ENCODE measurements at regions not wholly inside any gene's neighbourhood (a gene's known extent, or its start where the extent isn't known, plus 50 kb on each side); places are given as distances from the start of the nearest gene placed in this dataset.

DNA sequence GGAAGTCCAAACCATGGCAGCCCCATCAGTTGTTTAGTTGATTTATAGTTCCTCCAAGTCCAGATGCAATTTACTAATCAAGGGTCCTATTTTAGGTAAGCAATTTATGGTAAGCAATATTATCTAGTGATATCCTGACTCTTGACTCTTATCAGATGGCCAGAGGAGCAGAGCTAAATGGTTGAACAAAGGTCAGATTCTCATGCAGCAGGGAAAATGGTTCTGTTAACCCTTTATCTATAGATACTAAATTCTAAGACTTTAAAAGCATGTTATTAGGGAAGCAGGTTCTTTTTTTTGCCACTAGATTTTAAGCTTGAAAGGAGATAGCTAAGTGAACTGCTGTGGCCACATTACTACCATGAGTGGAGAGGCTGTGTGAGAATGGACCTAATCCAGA, 427.1 kb upstream of the FBXO33 start:
- TF ChIP-seq, protein P1, sequence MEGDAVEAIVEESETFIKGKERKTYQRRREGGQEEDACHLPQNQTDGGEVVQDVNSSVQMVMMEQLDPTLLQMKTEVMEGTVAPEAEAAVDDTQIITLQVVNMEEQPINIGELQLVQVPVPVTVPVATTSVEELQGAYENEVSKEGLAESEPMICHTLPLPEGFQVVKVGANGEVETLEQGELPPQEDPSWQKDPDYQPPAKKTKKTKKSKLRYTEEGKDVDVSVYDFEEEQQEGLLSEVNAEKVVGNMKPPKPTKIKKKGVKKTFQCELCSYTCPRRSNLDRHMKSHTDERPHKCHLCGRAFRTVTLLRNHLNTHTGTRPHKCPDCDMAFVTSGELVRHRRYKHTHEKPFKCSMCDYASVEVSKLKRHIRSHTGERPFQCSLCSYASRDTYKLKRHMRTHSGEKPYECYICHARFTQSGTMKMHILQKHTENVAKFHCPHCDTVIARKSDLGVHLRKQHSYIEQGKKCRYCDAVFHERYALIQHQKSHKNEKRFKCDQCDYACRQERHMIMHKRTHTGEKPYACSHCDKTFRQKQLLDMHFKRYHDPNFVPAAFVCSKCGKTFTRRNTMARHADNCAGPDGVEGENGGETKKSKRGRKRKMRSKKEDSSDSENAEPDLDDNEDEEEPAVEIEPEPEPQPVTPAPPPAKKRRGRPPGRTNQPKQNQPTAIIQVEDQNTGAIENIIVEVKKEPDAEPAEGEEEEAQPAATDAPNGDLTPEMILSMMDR (IDR thresholded peaks at IDR 0.05) = no peak
- TF ChIP-seq POLR2A (IDR thresholded peaks at IDR 0.05) = no peak
- no peak overlapping the region for H3K4me3 ChIP-seq (ENCODE audit: low read depth, poor library complexity, severe bottlenecking)
- intact Hi-C loops (cut with DNase I; ENCODE audit: low total_unique reads) = no loop called here
- no peak for DNase-seq (ENCODE audit: low spot score in 2 of 2)

DNA sequence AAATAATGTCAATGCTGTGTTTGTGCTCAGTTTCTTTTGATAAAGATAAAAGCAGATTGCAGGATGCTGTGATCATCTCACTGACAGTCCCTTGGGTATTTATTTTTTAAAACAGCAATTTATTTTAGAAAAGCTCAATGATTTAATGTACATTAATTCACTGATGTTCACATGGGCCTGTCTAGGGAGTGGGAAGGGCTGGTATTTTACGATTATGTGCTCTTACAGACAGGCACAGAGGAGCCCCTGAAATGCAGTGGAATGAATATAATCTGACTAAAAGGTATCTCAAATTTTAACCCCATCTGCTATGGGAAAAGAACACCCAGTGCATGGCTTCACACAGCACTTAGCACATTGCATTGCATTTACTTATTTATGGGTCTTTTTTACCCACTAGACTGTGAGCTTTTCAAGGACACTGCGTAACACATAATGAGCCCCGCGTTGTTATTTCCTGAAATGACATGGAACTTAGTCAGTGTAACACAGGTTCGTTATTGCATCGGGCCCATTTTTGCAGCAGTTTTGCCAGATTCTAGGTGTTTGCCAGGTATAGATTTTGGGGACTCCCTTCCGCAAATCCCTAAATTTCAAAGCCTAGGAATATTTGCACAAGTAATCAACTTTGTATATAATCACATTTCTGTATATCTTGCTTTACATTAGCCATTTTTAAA, 425.3 kb upstream of the FBXO33 start:
- no peak overlapping the region for H3K4me3 ChIP-seq (ENCODE audit: low read depth, poor library complexity, severe bottlenecking)
- no peak for TF ChIP-seq POLR2A (IDR thresholded peaks at IDR 0.05)
- TF ChIP-seq, protein P1 (IDR thresholded peaks at IDR 0.05) = no peak
- no peak for DNase-seq (ENCODE audit: low spot score in 2 of 2)
- WGBS, 2 donors = 80 to 82% methylated on average over 7 of the region's 7 CpGs
- intact Hi-C loops (cut with DNase I; ENCODE audit: low total_unique reads) = no loop called here

DNA sequence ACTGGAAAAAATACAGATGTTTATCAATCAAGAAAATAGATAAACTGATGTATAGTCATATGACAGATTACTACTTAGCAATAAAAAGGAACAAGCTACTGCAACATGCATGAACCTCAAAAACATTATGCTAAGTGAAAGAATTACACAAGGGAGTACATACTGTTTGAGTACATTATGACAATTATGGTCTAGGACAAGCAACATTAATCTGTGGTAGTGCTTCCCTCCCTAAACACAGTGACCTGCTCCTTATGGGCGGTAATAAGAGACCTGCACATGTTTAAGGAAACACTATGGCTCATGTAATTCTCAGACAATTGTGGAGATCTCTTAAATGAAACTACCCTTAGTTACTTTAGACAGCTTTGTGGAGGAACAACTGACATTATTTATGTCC, 421.2 kb upstream of the FBXO33 start:
- TF ChIP-seq POLR2A (IDR thresholded peaks at IDR 0.05) = no peak
- TF ChIP-seq, protein P1 (IDR thresholded peaks at IDR 0.05) = no peak
- H3K4me3 ChIP-seq (ENCODE audit: low read depth, poor library complexity, severe bottlenecking) = no peak overlapping the region
- no peak for DNase-seq (ENCODE audit: low spot score in 2 of 2)
- WGBS, 2 donors = 87 to 90% methylated on average over 1 of the region's 1 CpG
- intact Hi-C loops (cut with DNase I; ENCODE audit: low total_unique reads) = no loop called here

DNA sequence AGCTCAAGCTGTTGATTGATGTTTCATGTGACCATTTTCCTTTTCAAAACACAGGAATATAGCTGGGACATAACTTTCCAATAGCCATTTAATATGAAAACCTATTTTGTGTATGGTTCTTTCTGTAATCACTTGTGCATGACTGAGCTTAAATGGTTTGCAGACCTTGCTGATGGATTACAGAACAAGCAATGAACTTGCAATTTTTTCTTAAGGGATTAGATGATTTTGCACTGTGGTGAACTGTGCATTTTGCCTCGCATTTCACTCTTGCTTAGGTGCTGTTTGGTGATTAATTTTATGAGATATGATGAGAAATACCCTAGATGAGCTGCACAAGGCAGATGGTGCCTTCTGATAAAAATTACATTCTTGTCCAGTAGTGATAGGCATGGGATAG, 419.0 kb upstream of the FBXO33 start:
- intact Hi-C loops (cut with DNase I; ENCODE audit: low total_unique reads) = no loop called here
- TF ChIP-seq, protein P1 (IDR thresholded peaks at IDR 0.05) = no peak
- TF ChIP-seq POLR2A (IDR thresholded peaks at IDR 0.05) = no peak
- no peak for DNase-seq (ENCODE audit: low spot score in 2 of 2)
- H3K4me3 ChIP-seq (ENCODE audit: low read depth, poor library complexity, severe bottlenecking) = no peak overlapping the region
- WGBS, 2 donors = 38 to 44% methylated on average over 1 of the region's 1 CpG

DNA sequence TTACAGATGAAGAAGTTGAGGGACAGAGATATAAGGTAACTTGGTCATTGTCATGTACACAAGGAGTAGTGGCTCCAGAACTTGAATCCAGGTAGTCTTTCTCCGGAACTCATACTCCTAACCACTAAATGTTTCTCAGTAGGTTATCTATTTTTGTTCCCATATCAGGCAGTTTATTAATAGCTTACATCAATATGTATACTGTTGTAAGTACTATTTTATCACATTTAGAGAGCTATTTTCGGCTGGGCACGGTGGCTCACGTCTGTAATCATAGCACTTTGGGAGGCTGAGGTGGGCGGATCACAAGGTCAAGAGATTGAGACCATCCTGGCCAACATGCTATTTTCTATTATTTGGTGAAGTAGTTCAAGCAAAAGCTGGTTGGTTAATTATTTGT, 415.6 kb upstream of the FBXO33 start:
- TF ChIP-seq, protein P1 (IDR thresholded peaks at IDR 0.05) = no peak
- TF ChIP-seq POLR2A (IDR thresholded peaks at IDR 0.05) = no peak
- DNase-seq (ENCODE audit: low spot score in 2 of 2) = no peak
- intact Hi-C loops (cut with DNase I; ENCODE audit: low total_unique reads) = no loop called here
- no peak overlapping the region for H3K4me3 ChIP-seq (ENCODE audit: low read depth, poor library complexity, severe bottlenecking)
- WGBS, 2 donors = 84 to 92% methylated on average over 5 of the region's 5 CpGs

DNA sequence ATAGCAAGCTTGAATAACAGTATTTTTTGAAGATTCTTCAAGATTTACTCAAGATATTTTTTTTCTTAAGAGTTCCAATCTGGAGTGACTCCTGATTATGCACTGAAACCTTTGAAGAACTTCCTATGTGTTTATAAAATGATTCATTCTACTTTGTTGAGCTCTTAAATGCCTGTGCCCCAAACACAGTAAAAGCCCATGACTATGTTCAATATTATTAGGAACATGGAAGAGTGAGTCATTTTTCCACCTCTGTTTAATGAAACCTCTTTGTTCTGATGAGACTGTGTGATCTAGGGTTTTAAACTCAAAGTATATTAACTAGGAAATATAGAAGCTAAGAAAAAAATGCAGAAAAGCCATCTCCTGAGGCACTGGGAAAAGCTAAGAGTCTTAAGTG, 415.0 kb upstream of the FBXO33 start:
- DNase-seq (ENCODE audit: low spot score in 2 of 2) = no peak
- intact Hi-C loops (cut with DNase I; ENCODE audit: low total_unique reads) = no loop called here
- no peak for TF ChIP-seq POLR2A (IDR thresholded peaks at IDR 0.05)
- TF ChIP-seq, protein P1 (IDR thresholded peaks at IDR 0.05) = no peak
- no peak overlapping the region for H3K4me3 ChIP-seq (ENCODE audit: low read depth, poor library complexity, severe bottlenecking)
